GM19397 (cell line): ENCODE measurements at regions not wholly inside any gene's neighbourhood (a gene's known extent, or its start where the extent isn't known, plus 50 kb on each side); places are given as distances from the start of the nearest gene placed in this dataset.

Experiments
- ATAC-seq: cut with Tn5 transposase; IDR thresholded peaks from one replicate; pipeline ENCODE4 v1.9.1; 2021; ENCODE audit warnings: mild to moderate bottlenecking, moderate library complexity; ENCODE audit not compliant: unreplicated experiment

DNA sequence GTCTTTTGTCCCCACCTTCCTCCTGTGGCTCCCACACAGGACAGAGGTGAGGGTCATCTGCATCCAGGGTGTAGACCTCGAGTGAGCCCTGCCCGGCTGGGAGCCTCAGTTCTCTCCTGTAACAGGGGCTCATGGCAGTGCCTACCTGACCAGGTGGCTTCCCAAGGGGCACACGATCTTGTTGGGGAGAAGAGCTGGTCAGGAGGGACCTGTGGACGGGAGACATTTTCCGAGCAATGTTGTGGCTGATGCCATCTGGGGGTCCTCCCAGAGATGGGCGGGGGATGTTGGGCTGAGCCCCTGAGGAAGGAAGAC is 51.9 kb downstream of the CEBPB start:
- no peak for ATAC-seq

DNA sequence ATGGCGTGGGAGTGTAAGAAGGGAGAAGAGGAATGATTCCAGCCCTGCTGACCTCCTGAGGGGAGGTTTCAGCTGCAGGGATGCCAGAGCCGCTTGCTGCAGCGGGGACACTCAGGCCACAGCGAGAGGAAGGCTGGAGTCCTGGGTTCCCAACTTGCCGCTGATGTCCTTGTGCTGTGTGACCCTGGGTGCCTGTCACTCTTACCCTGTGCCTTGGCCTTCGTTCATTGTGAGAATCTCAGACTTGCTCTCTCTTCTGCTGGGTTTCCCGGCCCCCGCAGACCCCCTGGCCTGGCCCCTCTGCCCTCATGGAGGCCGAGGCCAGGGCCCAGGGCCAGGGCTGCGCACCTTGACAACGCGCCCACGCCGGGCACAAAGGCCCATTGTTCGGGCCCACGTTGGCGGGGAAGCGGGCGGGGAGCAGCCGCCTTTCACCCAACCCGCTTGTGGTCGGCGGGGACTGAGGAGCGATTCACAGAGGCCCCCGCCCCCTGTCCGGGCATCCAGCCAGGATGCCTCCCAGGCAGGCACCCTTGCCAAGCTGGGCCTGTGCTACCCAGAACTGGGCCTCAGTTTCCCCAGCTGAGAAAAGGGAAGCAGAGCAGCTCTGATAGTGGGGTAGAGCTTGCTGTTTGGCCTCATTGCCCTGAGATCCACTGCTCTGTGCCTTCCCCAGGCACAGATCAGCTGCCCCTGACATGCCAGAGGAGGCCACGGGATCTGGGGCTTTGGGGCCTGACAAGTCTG is 52.4 kb downstream of the CEBPB start:
- ATAC-seq, result no peak

DNA sequence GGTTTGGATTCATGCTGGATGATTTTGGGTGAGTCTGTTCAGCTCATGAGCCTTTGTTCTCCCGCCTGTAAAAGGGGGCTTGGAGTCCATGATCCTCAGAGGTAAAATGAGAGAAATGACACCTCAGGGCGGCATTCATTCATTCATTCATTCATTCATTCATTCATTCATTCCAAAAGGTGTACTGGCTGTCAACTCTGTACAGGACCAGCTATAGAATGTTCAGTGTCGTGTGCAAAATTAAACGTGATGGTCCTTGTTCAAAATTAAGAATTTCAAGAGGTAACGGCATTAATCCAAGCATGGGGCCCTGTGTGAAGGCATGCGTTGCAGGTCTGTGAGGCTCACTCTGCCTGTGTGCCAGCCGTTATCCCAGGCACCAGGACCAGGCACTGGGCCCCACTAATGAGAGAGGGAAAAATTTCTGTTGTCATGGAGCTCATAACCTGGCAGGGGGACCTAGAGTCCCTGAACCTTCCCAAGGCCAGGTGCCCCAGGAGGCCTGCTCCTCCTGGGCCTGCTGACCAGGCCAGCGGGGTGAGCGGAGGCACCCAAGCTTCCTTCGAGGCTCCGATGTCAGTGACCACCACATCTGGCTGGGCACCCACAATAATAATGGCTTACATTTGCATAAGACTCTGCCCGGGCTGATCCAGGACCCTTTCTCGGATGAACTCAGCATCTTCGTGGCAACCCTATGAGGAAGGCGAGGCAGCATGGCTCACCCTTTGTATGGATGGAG is 53.2 kb downstream of the CEBPB start:
- no peak for ATAC-seq

DNA sequence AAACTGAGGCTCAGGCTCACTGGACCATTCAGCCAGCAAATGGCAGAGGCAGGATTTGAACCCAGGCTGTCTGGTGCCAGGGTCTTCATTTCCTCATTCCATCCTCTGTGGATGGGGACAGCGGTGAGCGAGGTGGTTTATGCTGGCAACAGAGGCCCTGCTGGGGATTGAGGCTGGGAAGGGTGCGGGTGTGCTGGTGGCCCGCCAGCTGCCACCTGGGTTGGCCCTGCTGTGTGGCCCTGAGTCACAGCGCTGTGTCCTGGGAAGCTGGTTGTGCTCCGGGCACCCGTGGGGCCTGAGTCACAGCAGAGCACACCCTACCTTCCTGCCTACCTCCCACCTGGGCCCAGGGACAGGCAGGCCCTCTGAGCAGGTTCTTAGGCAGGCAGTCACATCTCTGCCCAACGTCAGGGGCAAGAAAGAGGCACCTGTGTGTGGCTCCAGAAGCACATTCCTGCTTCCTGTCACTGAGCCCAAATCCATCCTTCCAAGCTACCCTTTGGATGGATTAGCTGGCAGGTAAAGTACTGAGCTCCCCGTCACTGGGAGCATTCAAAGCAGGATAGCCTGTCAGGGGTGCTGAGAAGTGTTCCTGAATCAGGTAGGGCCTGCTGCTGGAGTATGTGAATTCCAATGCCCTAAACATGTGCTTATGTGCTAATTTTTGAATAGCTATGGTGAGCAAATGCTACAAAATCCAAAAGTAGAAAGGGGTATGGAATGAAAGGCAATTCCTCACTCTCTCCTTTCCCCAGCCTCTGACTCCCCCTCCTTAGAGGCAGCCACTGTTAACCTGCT is 53.9 kb downstream of the CEBPB start:
- no peak for ATAC-seq

DNA sequence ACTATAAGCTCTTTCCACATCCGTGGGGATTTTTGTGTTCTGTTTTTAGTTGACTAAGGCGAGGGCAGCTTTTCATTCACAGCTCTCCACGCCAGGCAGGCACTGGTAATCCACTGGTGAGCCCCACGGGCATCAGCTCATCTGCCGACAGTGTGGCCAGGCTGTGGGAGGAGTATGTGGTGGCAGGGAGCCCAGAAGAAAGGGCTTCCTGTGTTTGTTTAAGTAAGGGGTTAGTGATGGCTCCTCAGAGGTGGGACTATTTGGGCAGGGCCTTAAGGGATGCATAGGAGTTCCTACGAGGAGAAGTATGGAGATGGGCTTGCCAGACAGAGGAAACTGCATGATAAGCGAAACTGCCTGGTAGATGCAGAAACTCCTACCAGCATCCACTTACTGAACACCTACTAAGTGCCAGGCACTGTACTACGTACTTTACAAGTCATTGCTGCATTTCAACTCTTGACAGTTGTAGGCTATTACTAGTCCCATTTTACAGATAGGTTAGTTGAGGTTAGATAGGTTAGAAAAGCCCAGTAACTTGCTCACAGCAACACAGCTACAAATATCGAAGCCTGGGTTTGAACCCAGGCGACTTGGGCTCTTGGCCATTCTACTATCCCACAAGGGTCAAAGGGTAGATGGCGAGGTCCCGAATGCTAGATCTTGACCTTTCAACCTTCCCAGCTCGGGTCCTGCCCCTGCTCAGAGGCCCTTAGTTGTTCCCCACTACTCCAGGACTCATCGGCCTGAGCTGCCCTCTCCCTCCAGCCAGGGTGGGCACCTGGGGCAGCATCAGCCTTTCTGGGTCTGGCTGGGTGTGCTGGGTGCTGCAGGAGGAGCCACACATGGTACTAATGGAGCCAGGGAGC is 55.1 kb downstream of the CEBPB start:
- no peak for ATAC-seq

DNA sequence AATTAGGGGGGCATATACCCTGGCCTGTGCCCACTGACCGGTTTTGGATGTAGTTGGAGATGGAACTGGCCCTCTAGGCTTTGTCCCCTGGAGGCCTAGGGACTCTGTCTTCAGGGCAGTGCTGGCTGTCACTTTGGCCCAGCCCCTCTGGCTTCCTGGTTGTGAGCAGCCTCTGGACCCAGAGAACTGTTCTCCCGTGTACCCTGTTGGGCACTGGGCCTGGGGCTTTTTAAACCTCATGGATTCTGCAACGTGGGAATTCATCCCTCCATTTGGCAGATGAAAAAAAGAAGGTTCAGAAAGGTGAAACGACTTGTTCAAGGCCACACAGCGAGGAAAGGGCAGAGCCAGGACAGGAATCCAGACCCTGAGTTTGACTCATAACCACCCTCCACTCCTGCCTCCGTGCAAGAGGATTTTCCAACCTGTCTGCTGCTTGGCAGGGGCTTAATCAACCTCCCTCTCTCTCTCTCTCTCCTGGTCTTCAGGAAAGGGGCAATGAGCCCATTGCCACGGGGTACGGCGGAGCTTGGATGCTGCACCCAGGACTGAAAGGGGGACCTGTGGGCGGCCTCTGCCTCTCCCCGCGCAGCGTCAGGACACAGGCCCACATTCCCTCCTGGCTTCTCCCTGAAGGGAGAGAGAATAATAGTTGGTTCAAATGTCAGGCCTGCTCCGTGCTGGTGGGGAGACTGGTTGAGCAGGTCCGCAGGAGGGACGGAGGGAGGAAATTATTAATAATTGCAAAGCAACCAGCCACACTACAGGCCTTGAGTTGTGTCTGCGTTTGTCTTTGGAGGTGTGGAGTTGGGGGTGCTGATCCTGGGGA is 56.0 kb downstream of the CEBPB start:
- no peak for ATAC-seq

DNA sequence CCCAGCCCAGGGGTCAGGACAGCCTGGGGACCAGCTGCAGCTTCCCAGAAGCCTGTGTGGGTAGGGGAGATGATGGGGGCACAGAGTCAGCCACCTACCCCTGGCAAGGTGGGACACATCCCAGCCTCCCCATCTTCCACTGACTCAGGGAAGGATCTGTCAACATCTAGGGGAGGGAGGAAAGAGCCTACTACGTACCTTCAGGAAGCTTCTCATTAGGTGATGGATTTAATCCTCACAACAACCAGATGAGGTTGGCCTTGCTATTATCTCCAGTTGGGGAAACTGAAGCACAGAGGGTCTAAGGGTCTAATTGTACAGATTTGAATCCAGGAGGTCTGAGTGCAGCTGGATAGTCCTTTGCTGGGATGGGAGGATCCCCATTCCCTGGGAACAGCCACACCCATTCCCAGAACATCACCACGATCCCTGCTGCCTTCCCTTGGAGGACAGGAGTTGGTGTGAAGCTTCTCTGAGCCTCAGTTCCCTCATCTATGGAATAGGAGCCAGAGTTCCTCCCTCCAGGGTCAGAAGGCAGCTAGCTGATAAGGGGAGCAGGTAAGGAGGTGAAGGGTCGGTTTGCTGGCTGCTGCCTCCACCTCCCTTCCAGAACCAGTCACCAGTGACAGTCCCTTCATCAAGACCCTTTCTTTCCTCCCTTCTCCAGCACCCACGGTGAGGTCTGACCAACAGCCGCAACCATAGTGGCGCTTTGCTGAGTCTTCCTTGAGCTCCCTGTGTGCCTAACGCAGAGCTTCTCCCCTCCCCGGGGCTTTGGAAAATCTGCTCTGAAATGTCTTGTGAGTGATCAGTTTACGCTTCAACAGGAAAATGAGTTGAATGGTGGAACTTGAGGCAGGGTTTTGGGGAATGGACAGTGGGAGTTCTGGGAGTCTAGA is 56.8 kb downstream of the CEBPB start:
- ATAC-seq, result no peak

DNA sequence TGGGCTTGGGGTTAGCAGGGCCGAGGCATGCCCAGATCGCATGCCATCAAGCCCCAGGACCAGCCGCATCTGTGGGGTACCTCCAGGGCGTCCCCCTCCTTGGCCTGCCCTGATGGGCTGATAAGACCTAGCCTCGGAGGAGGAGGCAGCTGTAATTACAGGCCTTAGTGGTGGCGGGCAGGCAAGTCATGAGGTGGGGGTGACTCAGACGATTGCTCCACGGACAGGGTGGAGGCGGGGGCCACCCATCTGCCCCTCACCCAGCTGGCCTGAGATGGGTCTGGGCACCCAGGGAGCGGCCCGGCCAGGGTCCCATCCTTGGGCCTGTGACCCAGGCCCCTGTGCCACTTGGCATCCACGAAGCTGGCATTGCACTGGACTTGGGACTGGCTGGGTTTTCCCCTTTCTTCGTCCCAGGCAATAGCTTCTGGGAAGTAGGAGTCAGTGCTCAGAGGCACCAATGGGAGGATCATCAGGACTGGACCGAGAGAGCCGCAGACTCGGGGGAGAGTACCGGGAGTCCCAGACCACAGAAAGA is 57.5 kb downstream of the CEBPB start:
- no peak for ATAC-seq

DNA sequence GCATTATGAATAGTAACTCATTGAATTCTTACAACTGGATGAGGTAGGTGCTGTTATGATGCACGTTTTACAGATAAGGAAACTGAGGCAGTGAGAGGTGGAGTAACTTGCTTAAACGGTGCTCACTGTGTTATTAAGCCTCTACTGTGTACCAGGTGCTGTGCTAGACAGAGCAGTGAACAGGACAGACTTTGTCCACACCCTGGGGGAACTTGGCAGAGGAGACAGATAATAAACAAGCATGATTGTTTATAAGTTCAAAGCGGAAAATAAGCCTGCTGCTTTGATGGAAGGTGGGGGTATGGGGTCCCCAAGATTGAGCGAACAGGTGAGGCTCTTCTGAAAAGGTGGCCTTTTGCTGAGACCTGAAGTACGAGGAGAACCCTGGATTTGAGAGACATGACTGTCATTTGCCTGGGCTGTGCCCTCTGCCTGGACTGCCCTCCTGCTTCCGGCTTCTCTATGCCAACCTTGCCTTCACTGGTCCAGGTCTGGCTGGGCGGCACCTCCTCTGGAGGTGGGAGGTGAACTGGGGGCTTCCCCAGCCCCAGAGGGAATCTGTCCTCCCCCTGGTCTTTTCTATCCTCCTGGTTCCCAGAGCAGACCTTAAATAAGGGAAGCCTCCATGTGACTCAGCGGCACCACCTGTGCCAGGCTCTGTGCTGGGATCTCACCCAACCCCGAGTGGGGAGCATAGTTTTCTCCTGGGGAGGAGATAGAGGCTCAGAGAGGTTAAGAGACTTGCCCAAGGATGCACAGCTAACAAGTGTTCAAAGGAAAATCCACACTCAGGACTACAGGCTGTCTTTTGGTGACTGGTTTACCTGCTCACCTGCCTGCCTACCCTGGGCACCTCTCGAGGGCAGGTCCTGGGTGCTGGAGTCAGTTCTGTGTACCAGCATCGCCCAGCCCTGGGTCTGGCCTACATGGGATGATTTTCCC is 59.1 kb downstream of the CEBPB start:
- ATAC-seq, result no peak

DNA sequence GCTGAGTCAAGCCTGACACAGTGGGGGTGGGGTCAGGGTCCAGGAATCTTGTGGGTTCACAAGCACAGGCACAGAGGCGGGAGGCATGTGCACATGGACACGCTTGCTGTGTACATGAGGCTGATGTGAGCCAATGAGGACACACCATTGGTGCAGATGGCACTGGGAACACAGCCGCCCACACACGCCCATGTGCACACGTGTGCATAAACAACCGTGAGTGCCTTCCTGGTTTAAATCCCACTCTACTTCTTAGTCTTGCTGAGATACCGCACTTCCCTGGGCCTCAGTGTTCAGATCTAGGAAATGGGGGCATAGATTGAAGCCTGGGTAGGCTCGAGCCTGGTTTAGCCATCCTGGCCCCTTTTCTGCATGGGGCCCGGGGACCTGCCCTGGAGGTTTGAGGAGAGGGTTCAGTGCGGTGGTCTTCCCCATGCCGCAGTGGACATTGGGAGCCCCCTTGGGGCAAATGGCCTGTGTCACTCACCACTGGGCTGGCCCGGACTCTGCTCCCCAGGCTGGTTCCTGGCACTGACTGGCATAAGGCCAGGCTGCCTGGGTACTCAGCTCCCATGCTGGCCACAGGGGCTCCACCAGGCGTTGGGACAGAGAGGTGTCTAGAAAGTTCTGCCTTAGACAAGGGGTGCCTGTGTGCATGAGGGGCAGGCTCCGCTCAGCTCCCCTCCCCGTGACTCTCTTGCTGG is 60.2 kb downstream of the CEBPB start:
- no peak for ATAC-seq

DNA sequence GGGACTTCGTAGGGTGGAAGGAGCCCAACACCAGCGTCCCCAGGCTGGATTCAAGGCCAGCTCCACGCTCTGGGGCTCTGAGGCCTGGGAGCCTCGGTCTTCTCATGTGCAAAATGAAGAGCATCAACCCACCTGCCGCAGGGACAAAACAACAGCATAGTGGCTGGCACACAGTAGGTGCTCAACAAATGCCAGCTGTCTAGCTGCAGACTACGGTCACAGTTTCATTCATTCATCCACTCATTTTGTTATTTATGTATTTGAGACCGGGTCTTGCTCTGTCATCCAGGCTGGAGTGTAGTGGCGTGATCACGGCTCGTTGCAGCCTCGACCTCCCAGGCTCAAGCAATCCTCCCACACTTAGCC is 60.7 kb downstream of the CEBPB start:
- ATAC-seq, result no peak

DNA sequence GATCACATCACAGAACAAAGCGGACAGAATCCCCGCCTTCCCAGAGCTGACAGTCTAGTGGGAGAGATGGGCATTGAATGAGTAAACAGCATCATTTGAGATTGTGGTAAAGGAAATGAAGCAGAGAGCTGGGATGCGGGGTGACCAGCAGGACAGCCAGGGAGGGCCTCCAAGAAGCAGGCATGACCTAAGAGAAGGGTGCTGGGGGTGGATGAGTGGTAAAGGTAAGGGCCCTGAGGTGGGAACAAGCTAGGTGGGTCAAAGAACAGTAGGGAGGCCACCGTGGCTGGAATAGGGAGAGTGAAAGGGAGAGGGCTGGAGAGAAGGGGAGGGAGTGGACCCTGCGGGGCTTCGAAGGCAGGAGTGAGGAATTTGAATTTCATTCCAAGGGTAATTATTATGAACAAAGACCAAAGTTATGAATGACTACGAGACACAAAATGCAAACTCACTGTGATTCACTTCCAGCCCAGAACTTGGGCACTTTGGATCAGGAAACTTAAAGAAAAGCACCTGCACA is 61.4 kb downstream of the CEBPB start:
- no peak for ATAC-seq

DNA sequence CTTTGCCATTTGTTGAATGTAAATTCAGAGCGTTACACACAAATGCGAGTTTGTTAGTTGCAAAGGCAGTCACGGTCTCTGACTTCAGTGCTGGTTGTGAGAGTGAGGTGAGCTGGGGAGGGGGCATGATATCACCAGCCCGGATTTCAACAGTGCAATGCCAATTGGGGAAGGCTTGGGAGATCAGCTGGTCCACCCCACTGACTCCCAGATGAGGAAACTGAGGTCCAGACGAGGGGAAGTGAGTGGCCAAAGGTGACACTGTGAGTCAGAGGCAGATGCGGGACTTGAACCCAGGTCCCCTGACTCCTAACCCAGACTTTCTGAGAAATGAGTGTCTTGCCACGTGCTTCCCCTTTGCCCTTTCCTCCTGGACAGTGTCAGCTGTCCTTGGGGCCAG is 62.1 kb downstream of the CEBPB start:
- ATAC-seq, result no peak

DNA sequence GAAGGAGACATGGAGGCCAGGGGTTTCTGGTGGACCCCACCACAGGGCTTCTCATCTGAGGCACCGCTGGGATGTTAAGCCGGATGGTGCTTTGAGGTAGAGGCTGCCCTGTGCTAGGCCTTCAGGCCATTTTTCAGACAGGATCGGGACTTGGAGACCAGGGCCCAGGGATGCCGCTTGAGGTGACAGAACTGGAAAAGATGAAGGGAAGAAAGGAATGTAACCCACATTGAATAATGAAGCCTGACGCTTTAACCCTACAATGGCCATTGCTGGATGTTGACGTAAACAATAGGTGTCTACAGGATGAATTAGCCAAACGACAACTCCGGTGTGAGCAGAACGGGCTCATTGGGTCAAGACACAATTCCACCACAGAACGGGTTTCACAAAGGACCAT is 62.5 kb downstream of the CEBPB start:
- ATAC-seq, result no peak

DNA sequence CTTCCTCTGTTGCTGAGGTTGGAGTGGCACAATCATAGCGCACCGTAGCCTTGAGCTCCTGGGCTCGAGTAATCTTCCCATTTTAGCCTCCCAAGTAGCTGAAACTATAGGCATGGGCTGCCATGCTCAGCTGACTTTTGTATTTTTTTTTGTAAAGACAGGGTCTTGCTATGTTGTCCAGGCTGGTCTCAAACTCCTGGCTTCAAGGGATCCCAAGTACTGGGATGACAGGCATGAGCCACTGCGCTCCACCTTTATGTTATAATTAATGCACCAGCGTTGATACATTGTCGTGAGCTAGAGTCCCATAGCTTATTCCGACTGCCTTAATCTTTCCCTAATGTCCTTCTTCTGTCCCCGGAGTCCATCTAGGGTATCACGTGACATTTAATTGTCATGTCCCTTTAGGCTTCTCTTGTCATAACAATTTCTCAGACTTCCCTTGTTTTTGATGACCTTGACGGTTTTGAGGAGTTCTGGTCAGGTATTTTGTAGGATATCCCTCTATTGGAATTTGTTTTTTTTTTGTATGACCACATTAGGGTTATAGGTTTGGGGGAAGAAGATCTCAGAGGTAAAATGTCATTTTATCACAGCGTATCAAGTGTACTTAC is 63.9 kb downstream of the CEBPB start:
- ATAC-seq, result no peak

DNA sequence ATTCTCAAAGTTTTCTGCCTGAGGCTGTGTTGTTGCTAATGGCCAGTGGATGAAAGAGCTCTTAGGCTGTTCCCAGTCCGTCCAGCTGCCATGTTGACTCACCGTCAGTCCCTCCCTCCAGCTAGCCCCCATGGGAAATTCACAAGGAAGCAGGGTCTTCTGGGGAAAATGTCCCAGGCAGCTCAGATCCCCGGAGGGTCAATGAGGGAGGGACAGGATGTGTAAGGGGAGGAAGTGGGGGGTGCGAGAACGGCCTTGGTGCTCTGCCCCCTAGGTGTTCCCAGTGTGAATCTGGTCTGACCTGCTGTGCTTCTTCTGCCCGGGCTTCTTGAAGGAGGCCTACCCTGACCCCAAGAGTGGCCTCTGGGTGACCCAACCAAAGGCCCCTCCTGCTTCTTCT is 65.9 kb downstream of the CEBPB start:
- no peak for ATAC-seq

DNA sequence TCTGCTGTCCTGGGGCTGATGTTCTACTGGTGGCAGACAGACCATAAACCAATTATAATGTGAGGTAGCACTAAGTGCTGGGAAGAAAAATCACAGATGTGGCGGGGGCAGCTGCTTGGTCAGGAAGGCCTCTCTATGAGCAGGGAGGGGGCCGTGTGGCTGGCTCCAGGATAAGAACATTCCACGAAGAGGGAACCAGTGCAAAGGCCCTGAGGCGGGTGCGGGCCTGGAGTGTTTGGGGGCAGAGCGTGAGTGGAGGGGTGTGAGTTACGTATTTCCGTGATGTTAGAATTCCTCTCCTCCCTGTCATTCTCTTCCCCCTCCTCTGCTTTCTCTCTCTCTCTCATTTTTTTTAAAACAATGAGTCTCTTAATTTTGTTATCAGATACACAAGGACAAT is 67.2 kb downstream of the CEBPB start:
- no peak for ATAC-seq
